IMR-90 (cell line): ENCODE measurements at regions not wholly inside any gene's neighbourhood (a gene's known extent, or its start where the extent isn't known, plus 50 kb on each side); places are given as distances from the start of the nearest gene placed in this dataset.

Experiments
- ELK1 ChIP-seq: fragments of 150-350 bp; IDR thresholded peaks from 2 replicates; pipeline ENCODE4 v1.6.1; 2016; ENCODE audit warnings: low read depth, mild to moderate bottlenecking, low read length, moderate library complexity, borderline replicate concordance
- MAFK ChIP-seq: IDR thresholded peaks from 2 replicates; pipeline ENCODE4 v1.6.1; 2012; ENCODE audit warnings: low read depth, low read length, improper control_type of control experiment
- MXI1 ChIP-seq: IDR thresholded peaks from 2 replicates; pipeline ENCODE4 v1.6.1; 2012; ENCODE audit warnings: low read depth, mild to moderate bottlenecking, low read length, moderate library complexity, borderline replicate concordance
- POLR2A ChIP-seq: IDR thresholded peaks from 2 replicates; pipeline ENCODE4 v1.6.1; 2012; ENCODE audit warnings: mild to moderate bottlenecking, low read depth, low read length
- TF ChIP-seq, protein P1 (sequence below): conservative IDR thresholded peaks from 2 replicates; pipeline ENCODE4 v1.5.1; 2012; ENCODE audit warnings: mild to moderate bottlenecking, low read depth, low read length, improper control_type of control experiment

- TF ChIP-seq MXI1: no peak
- TF ChIP-seq, protein P1, sequence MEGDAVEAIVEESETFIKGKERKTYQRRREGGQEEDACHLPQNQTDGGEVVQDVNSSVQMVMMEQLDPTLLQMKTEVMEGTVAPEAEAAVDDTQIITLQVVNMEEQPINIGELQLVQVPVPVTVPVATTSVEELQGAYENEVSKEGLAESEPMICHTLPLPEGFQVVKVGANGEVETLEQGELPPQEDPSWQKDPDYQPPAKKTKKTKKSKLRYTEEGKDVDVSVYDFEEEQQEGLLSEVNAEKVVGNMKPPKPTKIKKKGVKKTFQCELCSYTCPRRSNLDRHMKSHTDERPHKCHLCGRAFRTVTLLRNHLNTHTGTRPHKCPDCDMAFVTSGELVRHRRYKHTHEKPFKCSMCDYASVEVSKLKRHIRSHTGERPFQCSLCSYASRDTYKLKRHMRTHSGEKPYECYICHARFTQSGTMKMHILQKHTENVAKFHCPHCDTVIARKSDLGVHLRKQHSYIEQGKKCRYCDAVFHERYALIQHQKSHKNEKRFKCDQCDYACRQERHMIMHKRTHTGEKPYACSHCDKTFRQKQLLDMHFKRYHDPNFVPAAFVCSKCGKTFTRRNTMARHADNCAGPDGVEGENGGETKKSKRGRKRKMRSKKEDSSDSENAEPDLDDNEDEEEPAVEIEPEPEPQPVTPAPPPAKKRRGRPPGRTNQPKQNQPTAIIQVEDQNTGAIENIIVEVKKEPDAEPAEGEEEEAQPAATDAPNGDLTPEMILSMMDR: no peak
- no peak for TF ChIP-seq ELK1
- TF ChIP-seq MAFK: no peak
- no peak for TF ChIP-seq POLR2A
Measured at GRCh38 chr4:134551348-134551747, 349.8 kb upstream of the PABPC4L start.
